ENCODE measurements at regions not wholly inside any gene's neighbourhood (a gene's known extent, or its start where the extent isn't known, plus 50 kb on each side); places are given as distances from the start of the nearest gene placed in this dataset.

DNA sequence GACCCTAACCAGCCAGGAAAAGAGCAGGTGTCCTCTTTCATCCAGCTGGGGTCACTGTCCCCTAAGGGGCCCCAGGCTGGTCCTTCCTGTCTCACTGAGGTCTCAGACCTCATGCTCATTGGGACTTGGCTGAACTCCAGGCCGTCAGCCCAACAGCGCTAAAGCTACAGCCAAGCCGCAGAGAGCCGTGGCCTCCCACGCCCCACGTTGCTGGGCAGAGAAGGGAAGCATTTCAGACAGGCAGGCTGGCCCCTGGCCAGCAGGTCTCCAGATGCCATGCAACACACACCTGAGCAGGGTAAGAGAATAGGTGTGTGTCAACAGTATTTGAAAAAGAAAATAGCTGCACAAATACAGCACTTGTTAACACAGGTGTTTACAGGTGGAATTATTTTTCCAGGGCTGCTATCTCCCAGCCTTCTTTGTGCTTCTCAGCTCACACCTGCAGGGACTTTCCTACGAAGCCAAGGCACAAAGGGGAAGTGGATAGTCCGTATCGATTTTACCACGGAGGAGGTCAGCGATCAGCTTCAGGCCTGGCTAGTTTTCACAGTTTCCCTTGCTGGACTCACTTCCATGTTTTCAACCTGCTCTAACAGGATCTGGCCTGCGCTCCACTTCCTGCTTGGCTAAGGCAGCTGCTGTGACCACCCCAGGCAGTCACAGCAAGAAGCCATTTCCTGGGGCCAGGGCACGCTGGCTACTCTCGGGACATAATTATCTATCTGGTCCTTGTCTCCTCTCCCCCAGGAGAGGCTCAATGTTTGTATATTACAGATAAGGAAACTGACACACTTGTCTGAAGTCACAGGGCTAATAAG lies 156.1 kb upstream of the ID2 start (continued):
- TF ChIP-seq FOXJ3 (CRISPR knock-in tag; IDR thresholded peaks at IDR 0.05) (no peak), BHLHE40 (IDR thresholded peaks at IDR 0.05; ENCODE audit: low read length) (peak; percentile 74), PTBP1 (IDR thresholded peaks at IDR 0.05; ENCODE audit: low read depth, low read length) (no peak), PHTF2 (CRISPR knock-in tag; IDR thresholded peaks at IDR 0.05) (no peak), SMAD4 (CRISPR knock-in tag; conservative IDR thresholded peaks at IDR 0.05) (peak; percentile 93), NR4A1 (CRISPR knock-in tag; IDR thresholded peaks at IDR 0.05) (no peak), NR4A1 (tag; IDR thresholded peaks at IDR 0.05) (peak; percentile 75; the same call in 1 of the 2 replicates), SOX6 (IDR thresholded peaks at IDR 0.05) (peak; percentile 62; the same call in 1 of the 2 replicates), ELF1 (tag; IDR thresholded peaks at IDR 0.05) (peak; percentile 67), MYC (IDR thresholded peaks at IDR 0.05; ENCODE audit: low read depth, low read length) (peak; percentile 93), MYC (CRISPR knock-in tag; IDR thresholded peaks at IDR 0.05; ENCODE audit: borderline replicate concordance, low read depth) (peak; percentile 9; the same call in 1 of the 2 replicates), KLF16 (IDR thresholded peaks at IDR 0.05) (peak; percentile 90), GTF2A2 (tag; IDR thresholded peaks at IDR 0.05) (no peak), PML (IDR thresholded peaks at IDR 0.05; ENCODE audit: low read length) (0 out of 2 replicates have a peak, but pooled peaks have one; percentile 29), DPF2 (IDR thresholded peaks at IDR 0.05) (peak; percentile 73), ZNF696 (CRISPR knock-in tag; conservative IDR thresholded peaks at IDR 0.05) (no peak), MEF2A (IDR thresholded peaks at IDR 0.05; ENCODE audit: control insufficient read depth, low read depth, low read length) (0 out of 2 replicates have a peak, but pooled peaks have one; percentile 24), NCOA4 (IDR thresholded peaks at IDR 0.05; ENCODE audit: partially characterized antibody) (no peak), ZBTB8A (IDR thresholded peaks at IDR 0.05; ENCODE audit: partially characterized antibody) (no peak), SAFB2 (IDR thresholded peaks at IDR 0.05; ENCODE audit: borderline replicate concordance, low read depth, low read length, severe bottlenecking) (no peak), GATAD2A (IDR thresholded peaks at IDR 0.05) (0 out of 2 replicates have a peak, but pooled peaks have one; percentile 61), OTX1 (CRISPR knock-in tag; IDR thresholded peaks at IDR 0.05) (0 out of 2 replicates have a peak, but pooled peaks have one; percentile 44), ZFP1 (CRISPR knock-in tag; IDR thresholded peaks at IDR 0.05) (no peak; the same call in 1 of the 2 replicates), MEF2D (tag; conservative IDR thresholded peaks at IDR 0.05; ENCODE audit: low read depth) (peak; percentile 11; the same call in 1 of the 2 replicates)
- TF ChIP-seq, protein P1, sequence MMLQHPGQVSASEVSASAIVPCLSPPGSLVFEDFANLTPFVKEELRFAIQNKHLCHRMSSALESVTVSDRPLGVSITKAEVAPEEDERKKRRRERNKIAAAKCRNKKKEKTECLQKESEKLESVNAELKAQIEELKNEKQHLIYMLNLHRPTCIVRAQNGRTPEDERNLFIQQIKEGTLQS (IDR thresholded peaks at IDR 0.05), result peak; percentile 19; the same call in 1 of the 2 replicates
- TF ChIP-seq, protein P1 (CRISPR knock-in tag; conservative IDR thresholded peaks at IDR 0.05), result 0 out of 2 replicates have a peak, but pooled peaks have one; percentile 26
- TF ChIP-seq, protein P2, sequence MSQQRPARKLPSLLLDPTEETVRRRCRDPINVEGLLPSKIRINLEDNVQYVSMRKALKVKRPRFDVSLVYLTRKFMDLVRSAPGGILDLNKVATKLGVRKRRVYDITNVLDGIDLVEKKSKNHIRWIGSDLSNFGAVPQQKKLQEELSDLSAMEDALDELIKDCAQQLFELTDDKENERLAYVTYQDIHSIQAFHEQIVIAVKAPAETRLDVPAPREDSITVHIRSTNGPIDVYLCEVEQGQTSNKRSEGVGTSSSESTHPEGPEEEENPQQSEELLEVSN (IDR thresholded peaks at IDR 0.05; ENCODE audit: borderline replicate concordance in 1 of 2, extremely low read depth in 1 of 2, insufficient read depth in 1 of 2, insufficient read length in 1 of 2, low read depth in 1 of 2, low read length in 1 of 2, poor library complexity in 1 of 2, severe bottlenecking in 1 of 2), result peak; percentile 47 to 61
- TF ChIP-seq, protein P3, sequence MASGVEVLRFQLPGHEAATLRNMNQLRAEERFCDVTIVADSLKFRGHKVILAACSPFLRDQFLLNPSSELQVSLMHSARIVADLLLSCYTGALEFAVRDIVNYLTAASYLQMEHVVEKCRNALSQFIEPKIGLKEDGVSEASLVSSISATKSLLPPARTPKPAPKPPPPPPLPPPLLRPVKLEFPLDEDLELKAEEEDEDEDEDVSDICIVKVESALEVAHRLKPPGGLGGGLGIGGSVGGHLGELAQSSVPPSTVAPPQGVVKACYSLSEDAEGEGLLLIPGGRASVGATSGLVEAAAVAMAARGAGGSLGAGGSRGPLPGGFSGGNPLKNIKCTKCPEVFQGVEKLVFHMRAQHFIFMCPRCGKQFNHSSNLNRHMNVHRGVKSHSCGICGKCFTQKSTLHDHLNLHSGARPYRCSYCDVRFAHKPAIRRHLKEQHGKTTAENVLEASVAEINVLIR (CRISPR knock-in tag; IDR thresholded peaks at IDR 0.05), result 0 out of 2 replicates have a peak, but pooled peaks have one; percentile 20

All from K562 (cell line).